CD14-positive monocyte (primary cell): ENCODE measurements at regions not wholly inside any gene's neighbourhood (a gene's known extent, or its start where the extent isn't known, plus 50 kb on each side); places are given as distances from the start of the nearest gene placed in this dataset.

Experiments used
- DNase-seq, 3 donors: peaks; one replicate each; pipeline ENCODE4 v3.0.0-alpha.2; 2011 to 2022
- H2AFZ ChIP-seq: 2 replicates; pipeline ENCODE4 v1.6.0; 2012; ENCODE audit warnings: mild to moderate bottlenecking, low read depth, low read length, inconsistent platforms; ENCODE audit not compliant: insufficient read depth, poor library complexity, severe bottlenecking
- H3K27ac ChIP-seq, 2 donors: 1 replicate in 1 of 2; 2 replicates in 1 of 2; pipeline ENCODE4 v1.5.1; 2012 to 2013; ENCODE audit warnings: low read length in 2 of 2, control low read depth in 1 of 2, inconsistent platforms in 1 of 2, low read depth in 1 of 2, mild to moderate bottlenecking in 1 of 2
- H3K27me3 ChIP-seq, 2 donors: one replicate each; pipeline versions ENCODE4 v1.6.0 to v1.6.1; 2011 to 2013; ENCODE audit warnings: low read length in 2 of 2; ENCODE audit not compliant: control insufficient read depth in 2 of 2, insufficient read depth in 2 of 2
- H3K36me3 ChIP-seq, 2 donors: replicated peaks in 1 of 2; 1 replicate in 1 of 2; 2 replicates in 1 of 2; pipeline versions ENCODE4 v1.5.1 to v1.6.1; 2012 to 2013; ENCODE audit warnings: low read length in 2 of 2, control low read depth in 1 of 2, inconsistent platforms in 1 of 2, mild to moderate bottlenecking in 1 of 2; ENCODE audit not compliant: insufficient read depth in 2 of 2, control insufficient read depth in 1 of 2
- H3K4me1 ChIP-seq, 2 donors: 1 replicate in 1 of 2; 2 replicates in 1 of 2; pipeline versions ENCODE4 v1.5.1 to v1.6.1; 2012 to 2013; ENCODE audit warnings: low read length in 2 of 2, control low read depth in 1 of 2, inconsistent platforms in 1 of 2, mild to moderate bottlenecking in 1 of 2, moderate library complexity in 1 of 2; ENCODE audit not compliant: insufficient read depth in 2 of 2, control insufficient read depth in 1 of 2
- H3K4me2 ChIP-seq: replicated peaks from 2 replicates; pipeline ENCODE3; 2012; ENCODE audit warnings: low read length, moderate library complexity, mild to moderate bottlenecking; ENCODE audit not compliant: poor library complexity, severe bottlenecking; ENCODE audit errors: extremely low read depth
- H3K4me3 ChIP-seq, 3 experiments: fragments of 200-600 bp in 1 of 3; sonication (generic) in 1 of 3; replicated peaks in 1 of 3; 1 replicate in 2 of 3; 2 replicates in 1 of 3; pipeline ENCODE4 v1.5.1; 2011 to 2013; ENCODE audit warnings: low read length in 3 of 3, mild to moderate bottlenecking in 3 of 3, control low read depth in 2 of 3, low read depth in 2 of 3, inconsistent platforms in 1 of 3, moderate library complexity in 1 of 3
- H3K79me2 ChIP-seq: 2 replicates; pipeline ENCODE4 v1.6.0; 2012; ENCODE audit warnings: mild to moderate bottlenecking, control low read depth, inconsistent platforms, low read length, moderate library complexity; ENCODE audit not compliant: insufficient read depth
- H3K9ac ChIP-seq: 2 replicates; pipeline ENCODE4 v1.6.0; 2017; ENCODE audit warnings: low read length, mild to moderate bottlenecking; ENCODE audit not compliant: insufficient read depth, poor library complexity, severe bottlenecking
- H3K9me3 ChIP-seq, 2 donors: replicated peaks in 1 of 2; 1 replicate in 1 of 2; 2 replicates in 1 of 2; pipeline versions ENCODE4 v1.5.1 to v1.6.1; 2012 to 2013; ENCODE audit warnings: low read length in 2 of 2, control low read depth in 1 of 2; ENCODE audit not compliant: control insufficient read depth in 1 of 2, insufficient read depth in 1 of 2
- H4K20me1 ChIP-seq: 2 replicates; pipeline ENCODE4 v1.6.0; 2012; ENCODE audit warnings: mild to moderate bottlenecking, low read length, control low read depth, moderate library complexity; ENCODE audit not compliant: insufficient read depth
- H3K27ac Mint-ChIP-seq, 7 donors: one replicate each; pipeline ENCODE4 v1.8.0; 2020; ENCODE audit warnings: mild to moderate bottlenecking in 7 of 7, mixed read lengths in 7 of 7, moderate library complexity in 6 of 7, inconsistent platforms in 2 of 7
- H3K27me3 Mint-ChIP-seq, 3 donors: one replicate each; pipeline ENCODE4 v1.8.0; 2021 to 2022; ENCODE audit warnings: low read depth in 3 of 3, mild to moderate bottlenecking in 3 of 3, mixed read lengths in 3 of 3, moderate library complexity in 3 of 3, inconsistent platforms in 1 of 3
- H3K36me3 Mint-ChIP-seq, 2 donors: one replicate each; pipeline ENCODE4 v1.8.0; 2020; ENCODE audit warnings: mixed read lengths in 2 of 2, inconsistent platforms in 1 of 2, mild to moderate bottlenecking in 1 of 2
- H3K4me1 Mint-ChIP-seq: one replicate; pipeline ENCODE4 v1.8.0; 2020; ENCODE audit warnings: mild to moderate bottlenecking, mixed read lengths
- H3K4me3 Mint-ChIP-seq, 2 donors: one replicate each; pipeline ENCODE4 v1.8.0; 2020; ENCODE audit warnings: mild to moderate bottlenecking in 2 of 2, mixed read lengths in 2 of 2, moderate library complexity in 1 of 2
- H3K9me3 Mint-ChIP-seq, 7 donors: one replicate each; pipeline ENCODE4 v1.8.0; 2020 to 2022; ENCODE audit warnings: mixed read lengths in 7 of 7, mild to moderate bottlenecking in 6 of 7, moderate library complexity in 6 of 7, inconsistent platforms in 2 of 7
- WGBS: methylation state at CpG from one replicate; pipeline ENCODE4 v1.1.5; 2013; ENCODE audit warnings: missing lambda C conversion rate; ENCODE audit not compliant: insufficient coverage; 5-methylcytosine and 5-hydroxymethylcytosine counted together
- intact Hi-C, 2 donors: fragments of 100-400 bp; cut with micrococcal nuclease; formaldehyde crosslinking; loops; one replicate each; pipeline versions ENCODE4 v1.15.0 to v1.15.1; 2023
- TF ChIP-seq, protein P1 (sequence below): fragments of 200-600 bp; IDR thresholded peaks from one replicate; pipeline ENCODE4 v1.8.0; 2022; ENCODE audit warnings: antibody characterized with exemption, mild to moderate bottlenecking

DNA sequence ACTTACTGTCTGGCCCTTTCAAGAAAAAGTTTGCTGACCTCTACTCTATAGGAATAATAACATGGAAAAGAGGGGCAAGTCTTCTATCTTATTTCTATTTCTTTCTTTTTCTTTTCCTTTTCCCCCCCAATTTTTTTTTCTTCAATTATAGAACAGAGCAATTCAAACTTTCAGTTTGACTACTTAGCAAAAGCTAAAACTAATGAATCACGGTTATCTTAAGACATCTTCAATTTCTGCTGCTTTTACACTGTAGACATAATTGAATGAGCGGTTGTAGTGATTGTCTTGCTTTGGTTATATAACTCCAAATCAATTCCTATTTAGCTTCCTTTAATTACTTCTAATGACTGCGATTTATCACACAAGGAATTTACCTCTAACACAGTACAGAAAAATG lies 74.3 kb upstream of the P2RY1 start:
- peaks cover 3% of the 10 kb centered on the region for H3K4me1 Mint-ChIP-seq
- Histone ChIP-seq H4K20me1 (no peaks in the 10 kb centered on the region), H3K27me3 (no peaks in the 10 kb centered on the region), H2AFZ (no peak overlapping the region), H3K4me2 (no peak overlapping the region), H3K4me3 (no peak overlapping the region), H3K4me1 (no peaks in the 10 kb centered on the region), H3K9me3 (no peaks in the 10 kb centered on the region), H3K36me3 (no peaks in the 10 kb centered on the region), H3K79me2 (no peaks in the 10 kb centered on the region), H3K27ac (no peak overlapping the region), H3K9ac (no peak overlapping the region)
- no peak overlapping the region for H3K27ac Mint-ChIP-seq
- peaks cover 7 to 15% (median 10%) of the 10 kb centered on the region in 7 donors for H3K9me3 Mint-ChIP-seq
- no CpG with 5 or more reads among the region's 3 CpGs for WGBS
- H3K27me3 Mint-ChIP-seq, result no peaks in the 10 kb centered on the region
- no peak overlapping the region for H3K4me3 Mint-ChIP-seq
- TF ChIP-seq, protein P1, sequence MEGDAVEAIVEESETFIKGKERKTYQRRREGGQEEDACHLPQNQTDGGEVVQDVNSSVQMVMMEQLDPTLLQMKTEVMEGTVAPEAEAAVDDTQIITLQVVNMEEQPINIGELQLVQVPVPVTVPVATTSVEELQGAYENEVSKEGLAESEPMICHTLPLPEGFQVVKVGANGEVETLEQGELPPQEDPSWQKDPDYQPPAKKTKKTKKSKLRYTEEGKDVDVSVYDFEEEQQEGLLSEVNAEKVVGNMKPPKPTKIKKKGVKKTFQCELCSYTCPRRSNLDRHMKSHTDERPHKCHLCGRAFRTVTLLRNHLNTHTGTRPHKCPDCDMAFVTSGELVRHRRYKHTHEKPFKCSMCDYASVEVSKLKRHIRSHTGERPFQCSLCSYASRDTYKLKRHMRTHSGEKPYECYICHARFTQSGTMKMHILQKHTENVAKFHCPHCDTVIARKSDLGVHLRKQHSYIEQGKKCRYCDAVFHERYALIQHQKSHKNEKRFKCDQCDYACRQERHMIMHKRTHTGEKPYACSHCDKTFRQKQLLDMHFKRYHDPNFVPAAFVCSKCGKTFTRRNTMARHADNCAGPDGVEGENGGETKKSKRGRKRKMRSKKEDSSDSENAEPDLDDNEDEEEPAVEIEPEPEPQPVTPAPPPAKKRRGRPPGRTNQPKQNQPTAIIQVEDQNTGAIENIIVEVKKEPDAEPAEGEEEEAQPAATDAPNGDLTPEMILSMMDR, result no peak
- intact Hi-C loops, result no loop called here
- no peak for DNase-seq
- no peaks in the 10 kb centered on the region for H3K36me3 Mint-ChIP-seq

DNA sequence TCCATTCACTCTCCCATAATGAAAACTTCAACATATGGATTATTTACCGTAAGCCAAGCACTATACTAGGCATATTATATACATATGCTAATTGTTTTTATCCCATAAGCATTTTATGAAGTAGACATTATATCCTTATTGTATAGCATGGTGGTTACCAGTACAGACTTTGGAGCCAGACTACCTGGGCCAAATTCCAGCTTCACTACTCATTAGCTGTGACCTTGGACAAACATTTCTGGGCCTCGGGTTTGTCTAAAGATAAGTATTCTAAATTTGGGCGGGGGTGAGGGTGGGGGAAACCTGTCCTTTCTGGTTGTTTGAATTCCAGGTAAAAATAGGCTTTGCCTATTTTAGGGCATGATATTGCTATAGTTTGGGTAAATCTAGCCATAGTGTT lies 66.5 kb upstream of the P2RY1 start:
- intact Hi-C loops, result no loop called here
- Histone ChIP-seq H3K27ac (no peak overlapping the region), H3K9me3 (no peaks in the 10 kb centered on the region), H3K27me3 (no peaks in the 10 kb centered on the region), H3K79me2 (no peaks in the 10 kb centered on the region), H2AFZ (no peak overlapping the region), H3K4me3 (no peak overlapping the region), H3K4me1 (peaks cover 0 to 4% of the 10 kb centered on the region in 2 donors), H3K36me3 (no peaks in the 10 kb centered on the region), H4K20me1 (no peaks in the 10 kb centered on the region), H3K9ac (no peak overlapping the region), H3K4me2 (no peak overlapping the region)
- Mint-ChIP-seq H3K4me1 (peaks cover 3% of the 10 kb centered on the region), H3K9me3 (peaks cover 7 to 21% (median 12%) of the 10 kb centered on the region in 7 donors), H3K36me3 (no peaks in the 10 kb centered on the region), H3K27ac (no peak overlapping the region), H3K4me3 (no peak overlapping the region), H3K27me3 (peaks cover 0 to 1% (median 0%) of the 10 kb centered on the region in 3 donors)
- WGBS, result 100% methylated on average over 2 of the region's 3 CpGs
- no peak for DNase-seq
- TF ChIP-seq, protein P1, result no peak
